ENCODE measurements at regions not wholly inside any gene's neighbourhood (a gene's known extent, or its start where the extent isn't known, plus 50 kb on each side); places are given as distances from the start of the nearest gene placed in this dataset.
"Not testable (repeated sequence)": the region's sequence is repeated elsewhere in the genome, so short reads cannot be mapped to it uniquely, and the experiment has no call there.

DNA sequence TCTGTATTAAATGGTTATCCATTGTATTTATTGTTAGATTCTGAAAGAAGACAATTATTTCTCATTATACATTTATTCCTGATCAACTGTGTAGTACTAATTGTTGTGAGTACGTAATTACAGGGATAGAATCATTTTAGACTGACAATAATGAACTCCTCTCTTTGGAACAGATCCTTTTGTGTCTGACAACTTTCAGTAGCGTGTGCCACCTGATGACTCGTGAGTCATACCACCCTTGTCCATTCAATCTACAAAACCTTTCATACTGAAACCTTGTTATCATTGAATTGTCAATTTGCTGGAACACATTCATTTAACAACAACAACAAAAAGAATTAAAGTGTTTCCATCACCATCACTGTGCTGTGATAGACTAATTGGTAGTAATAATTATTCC is 602.7 kb upstream of the PCDH7 start:
- H3K9me1 ChIP-seq (ENCODE audit: control insufficient read depth, extremely low read depth, insufficient read depth, low read length), result no peaks in the 10 kb centered on the region
- H4K20me1 ChIP-seq (ENCODE audit: control insufficient read depth, extremely low read depth, insufficient read depth, low read length), result no peaks in the 10 kb centered on the region
- H3K27me3 ChIP-seq (ENCODE audit: control insufficient read depth, extremely low read depth, insufficient read depth, low read length), result no peaks in the 10 kb centered on the region
- no peak for FAIRE-seq
- no peak overlapping the region for H2AFZ ChIP-seq (ENCODE audit: control insufficient read depth, low read length)
- no peak overlapping the region for H3K4me3 ChIP-seq (ENCODE audit: control insufficient read depth in 2 of 3, extremely low read depth in 1 of 3, insufficient read depth in 2 of 3, low read depth in 1 of 3, low read length in 3 of 3)
- H3K9me3 ChIP-seq (ENCODE audit: control insufficient read depth, low read depth, low read length), result no peaks in the 10 kb centered on the region
- dilution Hi-C loops (cut with MboI; ENCODE audit: extremely low pct_ligation_motif_present, low sequenced_read_pairs), result no loop called here
- no peak overlapping the region for H3K27ac ChIP-seq (ENCODE audit: control insufficient read depth, insufficient read depth, low read length)
- TF ChIP-seq EZH2 (IDR thresholded peaks at IDR 0.05; ENCODE audit: low read length), result no peak
- TF ChIP-seq CTCF (optimal IDR thresholded peaks at IDR 0.05 in 1 of 3, IDR thresholded peaks at IDR 0.05 in 1 of 3, conservative IDR thresholded peaks at IDR 0.05 in 1 of 3; ENCODE audit: extremely low read depth in 1 of 3, insufficient read depth in 2 of 3, low read length in 3 of 3), result no peak
- H3K4me1 ChIP-seq (ENCODE audit: control insufficient read depth, extremely low read depth, insufficient read depth, low read length), result no peaks in the 10 kb centered on the region
- H3K9ac ChIP-seq (ENCODE audit: control insufficient read depth, extremely low read depth, insufficient read depth, low read length), result no peak overlapping the region
- no peaks in the 10 kb centered on the region for H3K36me3 ChIP-seq (ENCODE audit: control insufficient read depth in 2 of 2, extremely low read depth in 1 of 2, insufficient read depth in 2 of 2, low read length in 2 of 2)
- no peak for DNase-seq (ENCODE audit: low read depth, low spot score)
- H3K79me2 ChIP-seq (ENCODE audit: control insufficient read depth, insufficient read depth, low read length), result no peaks in the 10 kb centered on the region
- H3K4me2 ChIP-seq (ENCODE audit: control insufficient read depth, extremely low read depth, insufficient read depth, low read depth, low read length), result no peak overlapping the region

GRCh38 chr4:30122711-30123110 is 597.5 kb upstream of the PCDH7 start:
- DNase-seq (ENCODE audit: low read depth, low spot score) (no peak), FAIRE-seq (no peak)
- Histone ChIP-seq H3K4me1 (ENCODE audit: control insufficient read depth, extremely low read depth, insufficient read depth, low read length) (no peaks in the 10 kb centered on the region), H3K4me2 (ENCODE audit: control insufficient read depth, extremely low read depth, insufficient read depth, low read depth, low read length) (no peak overlapping the region), H3K9me1 (ENCODE audit: control insufficient read depth, extremely low read depth, insufficient read depth, low read length) (no peaks in the 10 kb centered on the region), H3K4me3 (ENCODE audit: control insufficient read depth in 2 of 3, extremely low read depth in 1 of 3, insufficient read depth in 2 of 3, low read depth in 1 of 3, low read length in 3 of 3) (no peak overlapping the region), H2AFZ (ENCODE audit: control insufficient read depth, low read length) (no peak overlapping the region), H3K79me2 (ENCODE audit: control insufficient read depth, insufficient read depth, low read length) (no peaks in the 10 kb centered on the region), H3K9me3 (ENCODE audit: control insufficient read depth, low read depth, low read length) (no peaks in the 10 kb centered on the region), H3K27ac (ENCODE audit: control insufficient read depth, insufficient read depth, low read length) (no peak overlapping the region), H3K9ac (ENCODE audit: control insufficient read depth, extremely low read depth, insufficient read depth, low read length) (no peak overlapping the region), H4K20me1 (ENCODE audit: control insufficient read depth, extremely low read depth, insufficient read depth, low read length) (no peaks in the 10 kb centered on the region), H3K36me3 (ENCODE audit: control insufficient read depth in 2 of 2, extremely low read depth in 1 of 2, insufficient read depth in 2 of 2, low read length in 2 of 2) (no peaks in the 10 kb centered on the region), H3K27me3 (ENCODE audit: control insufficient read depth, extremely low read depth, insufficient read depth, low read length) (no peaks in the 10 kb centered on the region)
- TF ChIP-seq CTCF (optimal IDR thresholded peaks at IDR 0.05 in 1 of 3, IDR thresholded peaks at IDR 0.05 in 1 of 3, conservative IDR thresholded peaks at IDR 0.05 in 1 of 3; ENCODE audit: extremely low read depth in 1 of 3, insufficient read depth in 2 of 3, low read length in 3 of 3), result no peak
- TF ChIP-seq EZH2 (IDR thresholded peaks at IDR 0.05; ENCODE audit: low read length), result no peak
- dilution Hi-C loops (cut with MboI; ENCODE audit: extremely low pct_ligation_motif_present, low sequenced_read_pairs), result no loop called here

- H3K9me1 ChIP-seq (ENCODE audit: control insufficient read depth, extremely low read depth, insufficient read depth, low read length); dilution Hi-C loops (cut with MboI; ENCODE audit: extremely low pct_ligation_motif_present, low sequenced_read_pairs); H4K20me1 ChIP-seq (ENCODE audit: control insufficient read depth, extremely low read depth, insufficient read depth, low read length); H3K79me2 ChIP-seq (ENCODE audit: control insufficient read depth, insufficient read depth, low read length); H3K27me3 ChIP-seq (ENCODE audit: control insufficient read depth, extremely low read depth, insufficient read depth, low read length); H3K4me1 ChIP-seq (ENCODE audit: control insufficient read depth, extremely low read depth, insufficient read depth, low read length); H3K27ac ChIP-seq (ENCODE audit: control insufficient read depth, insufficient read depth, low read length); H3K9ac ChIP-seq (ENCODE audit: control insufficient read depth, extremely low read depth, insufficient read depth, low read length); H3K4me3 ChIP-seq (ENCODE audit: control insufficient read depth in 2 of 3, extremely low read depth in 1 of 3, insufficient read depth in 2 of 3, low read depth in 1 of 3, low read length in 3 of 3); FAIRE-seq; H3K9me3 ChIP-seq (ENCODE audit: control insufficient read depth, low read depth, low read length); DNase-seq (ENCODE audit: low read depth, low spot score); H3K36me3 ChIP-seq (ENCODE audit: control insufficient read depth in 2 of 2, extremely low read depth in 1 of 2, insufficient read depth in 2 of 2, low read length in 2 of 2); H3K4me2 ChIP-seq (ENCODE audit: control insufficient read depth, extremely low read depth, insufficient read depth, low read depth, low read length); H2AFZ ChIP-seq (ENCODE audit: control insufficient read depth, low read length): not testable (repeated sequence)
Measured at GRCh38 chr4:30124621-30125020, 595.5 kb upstream of the PCDH7 start.

Measured in keratinocyte (primary cell).